ENCODE measurements at regions not wholly inside any gene's neighbourhood (a gene's known extent, or its start where the extent isn't known, plus 50 kb on each side); places are given as distances from the start of the nearest gene placed in this dataset.

GRCh38 chr13:34139660-34140227, 321.8 kb downstream of the RFC3 start:
- H3K9ac ChIP-seq (replicated peaks; ENCODE audit: extremely low read depth, insufficient read depth, low read length) = no peak overlapping the region
- H3K27ac ChIP-seq (ENCODE audit: insufficient read depth, low read depth, low read length) = no peak overlapping the region
- no peaks in the 10 kb centered on the region for H3K9me1 ChIP-seq (replicated peaks; ENCODE audit: control insufficient read depth, extremely low read depth, insufficient read depth, low read length)
- no peaks in the 10 kb centered on the region for H3K27me3 ChIP-seq (ENCODE audit: control insufficient read depth in 2 of 2, insufficient read depth in 2 of 2, low read length in 2 of 2)
- CTCF ChIA-PET = no interaction called here
- H3K4me2 ChIP-seq (ENCODE audit: insufficient read depth, low read length) = no peak overlapping the region
- H3K9me3 ChIP-seq (replicated peaks; ENCODE audit: control insufficient read depth, insufficient read depth, low read length) = no peaks in the 10 kb centered on the region
- intact Hi-C loops (cut with micrococcal nuclease) = no loop called here
- no peak overlapping the region for H2AFZ ChIP-seq (ENCODE audit: low read depth, low read length)
- DNase-seq (ENCODE audit: low read depth, low spot score) = no peak
- dilution Hi-C loops (cut with MboI; ENCODE audit: extremely low pct_ligation_motif_present, low sequenced_read_pairs) = no loop called here
- no peaks in the 10 kb centered on the region for H4K20me1 ChIP-seq (replicated peaks; ENCODE audit: control insufficient read depth, extremely low read depth, insufficient read depth, low read length)
- POLR2A ChIA-PET = no interaction called here
- no peaks in the 10 kb centered on the region for H3K36me3 ChIP-seq (ENCODE audit: control insufficient read depth in 2 of 2, extremely low read depth in 1 of 2, insufficient read depth in 2 of 2, low read length in 2 of 2)
- no peaks in the 10 kb centered on the region for H3K4me1 ChIP-seq (ENCODE audit: control insufficient read depth, extremely low read depth, insufficient read depth, low read length)
- no peak overlapping the region for H3K4me3 ChIP-seq (replicated peaks in 1 of 3; ENCODE audit: insufficient read depth in 1 of 3, low read depth in 1 of 3, low read length in 3 of 3)
- no TSS peak for BruUV-seq (replicated peaks)
- no peaks in the 10 kb centered on the region for H3K79me2 ChIP-seq (ENCODE audit: control insufficient read depth, insufficient read depth, low read length)
- FAIRE-seq = no peak
- no peak for TF ChIP-seq MAX (IDR thresholded peaks at IDR 0.05; ENCODE audit: insufficient read depth, insufficient read length)
- no peak for TF ChIP-seq CTCF (IDR thresholded peaks at IDR 0.05; ENCODE audit: extremely low read depth in 1 of 2, insufficient read depth in 1 of 2, low read depth in 1 of 2, low read length in 2 of 2)
- no peak for TF ChIP-seq FOS (IDR thresholded peaks at IDR 0.05; ENCODE audit: borderline replicate concordance, insufficient read depth, low read length)
- TF ChIP-seq MYC (IDR thresholded peaks at IDR 0.05; ENCODE audit: low read depth, low read length) = no peak
- TF ChIP-seq POLR2AphosphoS5 (IDR thresholded peaks at IDR 0.05; ENCODE audit: insufficient read depth, low read depth, low read length) = no peak
- no peak for TF ChIP-seq GATA2 (IDR thresholded peaks at IDR 0.05; ENCODE audit: insufficient read depth, insufficient read length, low read depth, low read length)
- TF ChIP-seq POLR2A (IDR thresholded peaks at IDR 0.05; ENCODE audit: low read depth, low read length) = no peak
- no peak for TF ChIP-seq JUN (IDR thresholded peaks at IDR 0.05; ENCODE audit: borderline replicate concordance, insufficient read depth, insufficient read length, low read depth)
- no peak for TF ChIP-seq EZH2 (IDR thresholded peaks at IDR 0.05; ENCODE audit: borderline replicate concordance, low read depth, low read length, severe bottlenecking)
